ENCODE measurements at regions not wholly inside any gene's neighbourhood (a gene's known extent, or its start where the extent isn't known, plus 50 kb on each side); places are given as distances from the start of the nearest gene placed in this dataset.

GRCh38 chr16:21341101-21341500 lies 63.0 kb upstream of the CRYM start:
- no peak overlapping the region for H3K27ac Mint-ChIP-seq
- no peaks in the 10 kb centered on the region for H3K27me3 ChIP-seq (replicated peaks in 1 of 4; ENCODE audit: control extremely low read depth in 1 of 4, control insufficient read depth in 3 of 4, insufficient read depth in 4 of 4, low read length in 3 of 4)
- POLR2A ChIA-PET: no interaction called here

GRCh38 chr16:21339941-21340340 lies 61.9 kb upstream of the CRYM start:
- Mint-ChIP-seq H3K27ac (no peak overlapping the region), H3K4me3 (no peak overlapping the region), H3K4me1 (peaks cover 3% of the 10 kb centered on the region), H3K27me3 (peaks cover 1% of the 10 kb centered on the region), H3K9me3 (ENCODE audit: insufficient read depth) (no peaks in the 10 kb centered on the region)
- Histone ChIP-seq H3K9ac (ENCODE audit: low read length) (no peak overlapping the region), H3K9me3 (ENCODE audit: control extremely low read depth in 1 of 3, control insufficient read depth in 2 of 3, insufficient read depth in 1 of 3, low read length in 2 of 3) (no peaks in the 10 kb centered on the region), H2AFZ (ENCODE audit: insufficient read depth, low read depth, low read length, poor library complexity, severe bottlenecking) (no peak overlapping the region), H3K4me1 (ENCODE audit: control insufficient read depth in 2 of 2, insufficient read depth in 2 of 2, low read length in 2 of 2) (no peaks in the 10 kb centered on the region), H3K27me3 (replicated peaks in 1 of 4; ENCODE audit: control extremely low read depth in 1 of 4, control insufficient read depth in 3 of 4, insufficient read depth in 4 of 4, low read length in 3 of 4) (no peaks in the 10 kb centered on the region), H3K27ac (ENCODE audit: low read length in 2 of 2) (no peak overlapping the region), H3K79me2 (ENCODE audit: control insufficient read depth, insufficient read depth, low read length) (no peaks in the 10 kb centered on the region), H3K36me3 (replicated peaks in 1 of 2; ENCODE audit: control extremely low read depth in 1 of 2, control insufficient read depth in 1 of 2, extremely low read depth in 1 of 2, insufficient read depth in 2 of 2, low read length in 1 of 2) (peaks cover 0 to 1% of the 10 kb centered on the region in 2 experiments), H3K4me2 (replicated peaks; ENCODE audit: low read depth, low read length, poor library complexity, severe bottlenecking) (no peak overlapping the region), H4K20me1 (ENCODE audit: control insufficient read depth, insufficient read depth, low read length, poor library complexity, severe bottlenecking) (no peaks in the 10 kb centered on the region), H3K4me3 (ENCODE audit: control extremely low read depth in 1 of 5, extremely low read depth in 1 of 5, insufficient read depth in 1 of 5, low read depth in 2 of 5, low read length in 4 of 5) (no peak overlapping the region)
- no peak for DNase-seq
- TF ChIP-seq CTCF (IDR thresholded peaks at IDR 0.05) (no peak), EZH2 (IDR thresholded peaks at IDR 0.05; ENCODE audit: borderline replicate concordance, insufficient read depth, low read depth, low read length, poor library complexity, severe bottlenecking) (no peak)
- ATAC-seq (ENCODE audit: low read depth): no peak
- POLR2A ChIA-PET: no interaction called here
- CTCF ChIA-PET: no interaction called here
- intact Hi-C loops (cut with micrococcal nuclease): no loop called here

More at GRCh38 chr16:21341101-21341500, 63.0 kb upstream of the CRYM start:
- Histone ChIP-seq H4K20me1 (ENCODE audit: control insufficient read depth, insufficient read depth, low read length, poor library complexity, severe bottlenecking) (no peaks in the 10 kb centered on the region), H3K79me2 (ENCODE audit: control insufficient read depth, insufficient read depth, low read length) (no peaks in the 10 kb centered on the region), H3K9me3 (ENCODE audit: control extremely low read depth in 1 of 3, control insufficient read depth in 2 of 3, insufficient read depth in 1 of 3, low read length in 2 of 3) (no peaks in the 10 kb centered on the region), H3K4me1 (ENCODE audit: control insufficient read depth in 2 of 2, insufficient read depth in 2 of 2, low read length in 2 of 2) (no peaks in the 10 kb centered on the region), H3K27ac (ENCODE audit: low read length in 2 of 2) (no peak overlapping the region), H2AFZ (ENCODE audit: insufficient read depth, low read depth, low read length, poor library complexity, severe bottlenecking) (no peak overlapping the region), H3K9ac (ENCODE audit: low read length) (no peak overlapping the region), H3K4me3 (ENCODE audit: control extremely low read depth in 1 of 5, extremely low read depth in 1 of 5, insufficient read depth in 1 of 5, low read depth in 2 of 5, low read length in 4 of 5) (no peak overlapping the region), H3K4me2 (replicated peaks; ENCODE audit: low read depth, low read length, poor library complexity, severe bottlenecking) (no peak overlapping the region), H3K36me3 (replicated peaks in 1 of 2; ENCODE audit: control extremely low read depth in 1 of 2, control insufficient read depth in 1 of 2, extremely low read depth in 1 of 2, insufficient read depth in 2 of 2, low read length in 1 of 2) (peaks cover 0 to 1% of the 10 kb centered on the region in 2 experiments)
- TF ChIP-seq EZH2 (IDR thresholded peaks at IDR 0.05; ENCODE audit: borderline replicate concordance, insufficient read depth, low read depth, low read length, poor library complexity, severe bottlenecking) (no peak), CTCF (IDR thresholded peaks at IDR 0.05) (no peak)
- CTCF ChIA-PET: no interaction called here
- Mint-ChIP-seq H3K4me1 (peaks cover 3% of the 10 kb centered on the region), H3K27me3 (no peaks in the 10 kb centered on the region), H3K9me3 (ENCODE audit: insufficient read depth) (no peaks in the 10 kb centered on the region), H3K4me3 (no peak overlapping the region)
- no peak for ATAC-seq (ENCODE audit: low read depth)
- intact Hi-C loops (cut with micrococcal nuclease): no loop called here
- no CpG with 5 or more reads among the region's 3 CpGs for WGBS (ENCODE audit: insufficient coverage)
- DNase-seq: no peak
